Tibial nerve (tissue), 4 donors: ENCODE measurements at regions not wholly inside any gene's neighbourhood (a gene's known extent, or its start where the extent isn't known, plus 50 kb on each side); places are given as distances from the start of the nearest gene placed in this dataset.

Source experiments
- DNase-seq, 2 donors: peaks; one replicate each; pipeline ENCODE4 v3.0.0-alpha.2; 2019; ENCODE audit warnings: low spot score in 2 of 2
- H3K27ac ChIP-seq, 4 donors: fragments of 200-600 bp; sonication (generic) in 3 of 4; one replicate each; pipeline ENCODE4 v1.5.1; 2017 to 2019; ENCODE audit warnings: mild to moderate bottlenecking in 1 of 4
- H3K27me3 ChIP-seq, 2 donors: fragments of 200-600 bp; sonication (generic) in 1 of 2; one replicate each; pipeline versions ENCODE4 v1.5.1 to v1.6.0; 2017 to 2019
- H3K36me3 ChIP-seq, 3 donors: fragments of 200-600 bp; sonication (generic); one replicate each; pipeline ENCODE4 v1.5.1; 2018 to 2019
- H3K4me1 ChIP-seq, 4 donors: fragments of 200-600 bp; sonication (generic) in 3 of 4; one replicate each; pipeline ENCODE4 v1.5.1; 2017 to 2019
- H3K4me3 ChIP-seq, 4 donors: fragments of 200-600 bp; sonication (generic) in 3 of 4; one replicate each; pipeline ENCODE4 v1.5.1; 2017 to 2019; ENCODE audit warnings: mild to moderate bottlenecking in 1 of 4, moderate library complexity in 1 of 4
- H3K9me3 ChIP-seq, 4 donors: fragments of 200-600 bp; sonication (generic) in 3 of 4; one replicate each; pipeline ENCODE4 v1.5.1; 2017 to 2019
- CTCF ChIP-seq, 5 experiments: fragments of 200-600 bp in 3 of 5; fragments of 450-650 bp in 2 of 5; sonication (generic) in 3 of 5; IDR thresholded peaks; one replicate each; pipeline ENCODE4 v1.5.1; 2016 to 2019; ENCODE audit warnings: antibody characterized with exemption in 5 of 5, mild to moderate bottlenecking in 3 of 5, moderate library complexity in 2 of 5
- EP300 ChIP-seq, 2 donors: sonication (generic); formaldehyde crosslinking; IDR thresholded peaks; one replicate each; pipeline ENCODE4 v1.6.1; 2017; ENCODE audit warnings: antibody characterized with exemption in 2 of 2, mild to moderate bottlenecking in 1 of 2
- POLR2A ChIP-seq, 2 donors: fragments of 450-650 bp; IDR thresholded peaks; one replicate each; pipeline ENCODE4 v1.6.1; 2017; ENCODE audit warnings: antibody characterized with exemption in 2 of 2, mild to moderate bottlenecking in 2 of 2, moderate library complexity in 2 of 2
- WGBS, 2 donors: methylation state at CpG; one replicate each; pipeline ENCODE4 v1.1.5; 2018; 5-methylcytosine and 5-hydroxymethylcytosine counted together

DNA sequence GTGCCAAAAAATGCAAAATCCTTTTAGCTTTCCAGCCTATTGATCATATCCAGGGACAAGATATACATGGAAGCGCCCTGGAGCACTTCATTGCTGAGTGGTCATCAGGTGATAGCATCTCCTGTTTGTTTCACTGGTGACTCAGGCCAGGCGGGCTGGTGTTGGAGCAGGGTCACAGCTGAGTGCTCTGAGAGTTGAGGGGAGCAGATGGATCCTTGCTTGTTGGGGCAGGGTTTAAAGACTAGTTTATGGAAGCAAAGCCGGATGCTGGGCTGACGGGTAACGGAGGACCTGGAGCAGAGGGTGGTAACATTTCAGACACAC is 405.0 kb upstream of the TPM1 start:
- Histone ChIP-seq H3K27ac (no peak overlapping the region), H3K4me1 (peaks cover 0 to 17% (median 0%) of the 10 kb centered on the region in 4 donors), H3K36me3 (no peaks in the 10 kb centered on the region), H3K9me3 (no peaks in the 10 kb centered on the region), H3K27me3 (no peaks in the 10 kb centered on the region), H3K4me3 (no peak overlapping the region)
- no peak for DNase-seq
- WGBS, 2 donors: 82 to 83% methylated on average over 5 of the region's 5 CpGs
- TF ChIP-seq CTCF (IDR thresholded peaks at IDR 0.05) (no peak), EP300 (IDR thresholded peaks at IDR 0.05) (no peak), POLR2A (IDR thresholded peaks at IDR 0.05) (no peak)

DNA sequence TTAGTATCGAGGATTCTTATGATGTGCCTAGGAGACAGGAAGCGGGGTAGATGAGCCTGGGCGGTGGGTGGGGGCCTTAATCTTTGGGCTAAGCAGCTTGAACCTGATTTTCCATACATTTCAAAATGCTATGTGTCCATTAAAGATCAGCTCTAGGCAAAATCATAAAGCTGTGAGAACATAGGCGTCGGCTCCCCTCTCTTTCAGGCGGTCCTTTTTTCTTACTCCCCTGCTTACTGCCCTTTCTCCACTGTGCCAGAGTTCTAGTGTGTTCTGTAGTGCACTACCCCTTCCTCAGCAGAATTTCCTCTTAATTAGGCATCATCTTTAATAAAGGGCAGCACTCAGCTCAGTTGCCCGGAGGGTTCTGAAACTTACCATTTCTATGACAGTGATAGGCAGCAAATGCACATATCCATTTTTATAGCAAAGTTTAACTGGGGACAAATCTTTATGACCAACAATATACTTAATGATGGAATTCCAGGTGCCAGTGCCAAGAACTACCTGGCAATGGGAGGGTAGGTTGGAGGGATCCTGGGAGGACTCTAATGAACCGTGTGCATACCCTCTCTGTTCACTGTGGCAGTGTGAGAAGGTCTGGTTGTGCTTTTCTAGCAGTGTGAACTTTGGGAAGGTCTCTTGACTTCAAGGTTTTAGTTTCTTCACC is 404.5 kb upstream of the TPM1 start:
- H3K27me3 ChIP-seq: no peaks in the 10 kb centered on the region
- H3K4me3 ChIP-seq: no peak overlapping the region
- peaks cover 0 to 21% (median 0%) of the 10 kb centered on the region in 4 donors for H3K4me1 ChIP-seq
- H3K27ac ChIP-seq: no peak overlapping the region
- 88 to 94% methylated on average over 8 of the region's 8 CpGs for WGBS, 2 donors
- TF ChIP-seq CTCF (IDR thresholded peaks at IDR 0.05) (no peak), POLR2A (IDR thresholded peaks at IDR 0.05) (no peak), EP300 (IDR thresholded peaks at IDR 0.05) (no peak)
- no peaks in the 10 kb centered on the region for H3K9me3 ChIP-seq
- no peaks in the 10 kb centered on the region for H3K36me3 ChIP-seq
- DNase-seq: no peak

DNA sequence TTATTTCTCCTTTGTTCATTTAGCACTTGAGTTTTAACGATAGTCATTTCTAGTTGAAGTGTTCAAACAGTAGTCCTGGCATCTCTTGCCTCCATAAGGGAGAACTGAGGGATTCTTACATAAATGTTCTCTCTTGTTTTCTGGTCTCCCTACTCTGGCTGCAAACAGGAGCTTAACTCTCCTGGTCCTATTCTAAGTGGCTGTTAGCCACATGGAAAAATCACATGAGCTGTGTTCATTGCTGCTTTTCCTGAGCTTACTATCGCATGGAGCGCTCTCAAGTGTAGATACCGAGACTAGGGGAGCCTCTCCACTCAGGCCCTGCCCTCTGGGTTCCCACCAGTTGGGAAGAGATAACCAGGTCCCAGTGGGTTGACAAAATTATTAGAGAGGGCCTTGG is 403.1 kb upstream of the TPM1 start:
- peak overlapping the region in 2 of 4 donors; percentile 34 to 52 for H3K27ac ChIP-seq
- H3K36me3 ChIP-seq: no peaks in the 10 kb centered on the region
- TF ChIP-seq POLR2A (IDR thresholded peaks at IDR 0.05): no peak
- no peak for TF ChIP-seq CTCF (IDR thresholded peaks at IDR 0.05)
- TF ChIP-seq EP300 (IDR thresholded peaks at IDR 0.05): no peak
- H3K27me3 ChIP-seq: no peaks in the 10 kb centered on the region
- H3K4me3 ChIP-seq: no peak overlapping the region
- no peak for DNase-seq
- H3K4me1 ChIP-seq: peaks cover 0 to 31% (median 2%) of the 10 kb centered on the region in 4 donors
- no peaks in the 10 kb centered on the region for H3K9me3 ChIP-seq
- WGBS, 2 donors: 59 to 70% methylated on average over 4 of the region's 4 CpGs

GRCh38 chr15:62639906-62640605 is 402.5 kb upstream of the TPM1 start:
- WGBS, 2 donors: 82 to 95% methylated on average over 5 to 6 of the region's 6 CpGs
- H3K27ac ChIP-seq: peak overlapping the region in 1 of 4 donors; percentile 34
- H3K27me3 ChIP-seq: no peaks in the 10 kb centered on the region
- no peak for TF ChIP-seq EP300 (IDR thresholded peaks at IDR 0.05)
- TF ChIP-seq POLR2A (IDR thresholded peaks at IDR 0.05): no peak
- TF ChIP-seq CTCF (IDR thresholded peaks at IDR 0.05): no peak
- DNase-seq: no peak
- no peaks in the 10 kb centered on the region for H3K36me3 ChIP-seq
- H3K4me3 ChIP-seq: no peak overlapping the region
- H3K4me1 ChIP-seq: peaks cover 0 to 38% (median 9%) of the 10 kb centered on the region in 4 donors
- H3K9me3 ChIP-seq: no peaks in the 10 kb centered on the region

DNA sequence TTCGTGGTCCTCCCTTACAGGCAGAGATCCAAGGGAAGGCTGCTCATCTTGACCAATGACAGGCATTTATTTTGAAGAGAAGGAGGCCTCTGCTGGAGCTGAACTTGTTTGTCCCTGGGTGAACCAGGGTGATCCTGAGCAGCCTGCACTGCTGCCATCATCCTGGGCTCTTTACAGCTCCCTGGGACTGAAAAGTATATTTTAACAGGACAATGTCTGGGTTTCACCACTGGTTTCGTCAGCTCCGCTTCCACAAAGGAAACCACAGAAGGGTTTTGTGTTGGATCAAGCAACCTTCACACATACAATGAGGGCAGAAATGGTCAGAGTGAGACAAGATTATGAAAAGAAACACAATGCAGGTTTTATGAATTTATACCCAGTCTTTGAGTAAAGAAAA is 400.7 kb upstream of the TPM1 start:
- TF ChIP-seq CTCF (IDR thresholded peaks at IDR 0.05): no peak
- no peak for TF ChIP-seq EP300 (IDR thresholded peaks at IDR 0.05)
- no peak for TF ChIP-seq POLR2A (IDR thresholded peaks at IDR 0.05)
- H3K4me1 ChIP-seq: peaks cover 0 to 44% (median 14%) of the 10 kb centered on the region in 4 donors
- 41 to 56% methylated on average over 3 of the region's 3 CpGs for WGBS, 2 donors

More for the DNA sequence above, 400.7 kb upstream of the TPM1 start:
- Histone ChIP-seq H3K4me3 (no peak overlapping the region), H3K9me3 (no peaks in the 10 kb centered on the region), H3K27ac (no peak overlapping the region), H3K27me3 (no peaks in the 10 kb centered on the region), H3K36me3 (no peaks in the 10 kb centered on the region)
- no peak for DNase-seq
